LNCAP (cell line): ENCODE measurements at regions not wholly inside any gene's neighbourhood (a gene's known extent, or its start where the extent isn't known, plus 50 kb on each side); places are given as distances from the start of the nearest gene placed in this dataset.

ENCODE experiments used
- CTCF ChIP-seq: fragments of 450-650 bp; IDR thresholded peaks from 2 replicates; pipeline ENCODE4 v1.5.1; 2017; ENCODE audit warnings: mild to moderate bottlenecking

DNA sequence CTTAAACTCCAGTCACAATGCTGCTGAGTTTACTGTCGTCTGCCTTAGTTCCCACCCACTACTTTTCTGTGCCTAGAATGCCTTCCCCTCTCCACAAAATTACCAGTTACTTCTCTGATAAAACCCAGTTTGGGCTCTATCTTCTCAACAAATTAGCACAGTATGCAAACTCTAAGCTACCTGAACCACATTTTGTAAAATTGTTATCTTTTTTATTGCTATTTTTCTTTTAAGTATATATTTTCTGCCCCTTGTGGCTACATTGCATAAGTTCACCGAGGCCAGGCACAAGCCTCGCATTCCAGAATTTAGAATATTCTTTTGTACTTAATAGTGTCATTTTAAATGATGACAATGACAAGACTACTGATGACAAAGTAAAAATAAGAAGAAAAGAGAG, 60.0 kb downstream of the POU5F2 start:
- peak; percentile 28; the same call in 1 of the 2 replicates for TF ChIP-seq CTCF

DNA sequence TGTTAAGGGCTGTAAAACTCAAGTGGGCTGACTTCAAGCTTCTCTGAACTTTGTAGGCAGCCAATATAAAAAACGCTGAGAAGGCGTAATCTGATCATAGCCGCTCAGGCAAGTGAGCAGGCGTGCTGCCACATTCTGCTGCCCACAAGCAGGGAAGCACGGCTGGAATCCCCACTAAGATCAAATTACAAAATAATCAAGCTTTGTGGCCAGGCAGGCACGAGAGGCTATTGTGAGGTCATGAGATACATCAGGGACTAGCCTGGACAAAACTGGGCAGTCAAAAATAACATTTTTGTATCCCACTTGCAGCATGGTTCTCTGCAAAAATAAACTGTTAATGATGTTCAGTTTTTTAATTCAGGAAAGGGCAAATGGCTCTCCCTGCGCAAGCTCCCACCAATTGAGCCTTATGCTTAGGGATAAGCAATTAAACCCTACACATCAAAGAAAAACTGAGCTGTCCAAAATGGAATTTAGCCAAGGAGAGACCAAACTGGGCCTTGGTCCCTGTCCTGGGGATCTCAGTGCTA, 64.0 kb downstream of the POU5F2 start:
- no peak for TF ChIP-seq CTCF

DNA sequence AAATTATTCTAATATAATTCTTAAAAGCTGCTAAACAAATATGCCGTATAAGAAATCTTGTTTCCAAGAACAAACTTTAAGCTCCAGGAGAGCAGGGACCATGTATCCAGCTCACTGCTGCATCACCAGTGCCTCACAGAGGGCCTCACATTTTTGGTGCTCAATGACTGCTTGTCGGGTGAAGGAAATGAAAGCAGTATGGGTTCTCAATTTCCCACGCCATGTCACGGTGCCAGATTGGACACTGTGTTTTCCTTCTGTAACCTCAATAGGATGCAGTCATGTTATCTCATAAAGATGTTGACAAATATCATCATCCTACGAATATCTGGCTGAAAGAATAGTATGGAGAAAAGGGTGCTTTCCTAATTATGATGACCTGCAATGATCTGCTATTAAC, 64.7 kb downstream of the POU5F2 start:
- no peak for TF ChIP-seq CTCF

DNA sequence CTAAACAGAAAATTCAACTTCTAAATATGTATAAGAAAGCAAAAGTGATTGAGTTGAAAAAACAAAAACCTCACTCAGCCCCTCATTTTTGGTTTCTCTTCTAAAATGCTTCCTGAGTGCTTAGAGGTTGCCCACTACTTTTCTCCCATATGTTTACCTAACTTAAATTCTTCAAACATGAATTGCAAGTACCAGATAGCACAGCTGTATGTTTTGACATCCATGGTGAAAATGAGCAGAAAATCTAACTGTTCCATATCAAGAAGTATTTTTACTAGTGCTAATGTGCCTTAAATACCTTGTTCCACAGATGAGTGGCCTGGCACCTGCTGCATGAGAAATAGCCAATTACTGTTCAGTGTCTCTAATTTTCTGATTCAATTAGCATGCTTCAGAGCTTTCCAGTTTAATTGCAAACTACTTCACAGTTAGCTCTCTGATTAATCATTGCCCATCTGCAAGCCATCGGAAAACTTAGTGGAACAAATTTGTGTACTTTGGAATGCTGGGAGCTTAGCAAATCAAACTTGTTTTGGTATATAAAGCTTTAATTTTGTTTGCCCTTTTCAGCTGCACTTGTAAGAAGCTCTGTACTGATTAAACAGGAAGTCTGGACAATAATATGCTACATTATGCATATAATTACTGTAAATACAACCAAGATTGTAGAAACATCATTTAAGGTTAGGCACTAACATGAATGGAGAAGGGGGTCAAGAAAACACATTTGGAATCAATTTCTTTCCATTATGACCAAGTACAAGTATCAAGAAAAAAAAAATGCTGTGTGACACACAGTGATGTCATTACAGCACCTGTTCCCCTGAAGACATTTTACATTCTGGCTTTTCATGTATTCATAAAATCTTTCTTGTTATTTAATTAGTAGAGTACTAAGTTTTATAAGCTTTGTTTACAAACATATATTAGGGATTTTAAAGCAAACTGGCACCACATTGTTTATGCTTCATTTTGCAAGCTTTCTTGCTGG, 65.6 kb downstream of the POU5F2 start:
- no peak for TF ChIP-seq CTCF

DNA sequence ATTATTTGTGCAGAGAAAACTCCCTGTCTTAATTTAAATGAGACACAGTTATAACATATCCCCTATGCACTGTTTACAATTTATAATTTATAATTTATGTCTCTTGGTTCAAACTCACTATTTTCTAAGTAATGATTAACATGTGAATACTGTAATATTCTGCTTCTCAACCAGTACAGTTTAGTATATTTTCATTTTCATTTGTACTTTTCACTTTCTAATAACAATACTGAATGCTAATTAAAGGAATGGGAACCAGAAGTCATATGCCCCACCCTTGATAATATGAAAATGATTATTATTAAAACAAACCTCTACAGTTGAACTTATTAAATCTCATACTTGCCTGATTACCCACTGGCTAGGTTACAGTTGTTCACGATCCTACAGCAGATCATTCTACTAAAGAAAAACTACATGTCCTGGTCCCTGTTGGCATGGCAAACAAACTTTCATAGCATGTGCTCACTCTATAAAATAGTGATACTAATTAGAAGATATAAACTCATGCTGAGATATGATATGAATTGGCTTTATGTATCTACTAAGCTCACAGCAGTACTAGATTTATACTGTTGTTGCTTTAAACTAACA, 66.4 kb downstream of the POU5F2 start:
- TF ChIP-seq CTCF: no peak

GRCh38 chr5:93674138-93674537, 67.3 kb downstream of the POU5F2 start:
- no peak for TF ChIP-seq CTCF

- no peak for TF ChIP-seq CTCF
These were observed 68.0 kb downstream of the POU5F2 start for GRCh38 chr5:93673316-93673954.
